ENCODE measurements at regions not wholly inside any gene's neighbourhood (a gene's known extent, or its start where the extent isn't known, plus 50 kb on each side); places are given as distances from the start of the nearest gene placed in this dataset.
"Not testable (repeated sequence)": the region's sequence is repeated elsewhere in the genome, so short reads cannot be mapped to it uniquely, and the experiment has no call there.

DNA sequence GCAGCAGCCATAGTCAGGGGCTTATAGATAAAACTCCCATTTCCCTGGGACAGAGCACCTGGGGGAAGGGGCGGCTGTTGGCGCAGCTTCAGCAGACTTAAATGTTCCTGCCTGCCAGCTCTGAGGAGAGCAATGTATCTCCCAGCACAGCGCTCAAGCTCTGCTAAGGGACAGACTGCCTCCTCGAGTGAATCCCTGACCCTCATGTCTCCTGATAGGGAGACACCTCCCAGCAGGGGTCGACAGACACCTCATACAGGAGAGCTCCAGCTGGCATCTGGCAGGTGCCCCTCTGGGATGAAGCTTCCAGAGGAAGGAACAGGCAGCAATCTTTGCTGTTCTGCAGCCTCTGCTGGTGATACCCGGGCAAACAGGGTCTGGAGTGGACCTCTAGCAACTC is 189.3 kb upstream of the EGLN3 start:
- not testable (repeated sequence) for DNase-seq (ENCODE audit: low read depth in 4 of 4, low spot score in 3 of 4)

DNA sequence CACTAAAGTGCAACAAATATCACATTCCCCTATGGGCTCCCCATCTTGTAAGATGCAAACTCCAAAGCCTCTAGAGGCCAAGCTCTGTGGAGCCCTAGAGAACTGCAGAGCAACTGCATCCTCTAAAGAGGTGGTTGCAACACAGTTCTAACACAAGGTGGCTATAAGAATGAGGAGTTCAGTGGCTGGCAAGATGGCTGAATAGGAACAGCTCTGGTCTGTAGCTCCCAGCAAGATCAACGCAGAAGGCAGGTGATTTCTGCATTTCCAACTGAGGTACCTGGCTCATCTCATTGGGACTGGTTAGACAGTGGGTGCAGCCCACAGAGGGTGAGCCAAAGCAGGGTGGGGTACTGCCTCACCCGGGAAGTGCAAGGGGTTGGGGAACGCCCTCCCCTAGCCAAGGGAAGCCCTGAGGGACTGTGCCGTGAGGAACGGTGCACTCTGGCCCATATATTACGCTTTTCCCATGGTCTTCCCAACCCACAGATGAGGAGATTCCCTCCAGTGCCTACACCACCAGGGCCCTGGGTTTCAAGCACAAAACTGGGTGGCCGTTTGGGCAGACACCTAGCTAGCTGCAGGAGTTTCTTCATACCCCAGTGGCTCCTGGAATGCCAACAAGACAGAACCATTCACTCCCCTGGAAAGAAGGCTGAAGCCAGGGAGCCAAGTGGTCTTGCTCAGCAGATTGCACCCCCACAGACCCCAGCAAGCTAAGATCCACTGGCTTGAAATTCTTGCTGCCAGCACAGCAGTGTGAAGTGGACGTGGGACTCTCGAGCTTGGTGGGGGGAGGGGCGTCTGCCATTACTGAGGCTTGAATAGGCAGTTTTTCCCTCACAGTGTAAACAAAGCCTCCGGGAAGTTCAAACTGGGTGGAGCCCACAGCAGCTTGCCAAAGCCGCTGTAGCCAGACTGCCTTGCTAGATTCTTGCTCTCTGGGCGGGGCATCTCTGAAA is 188.6 kb upstream of the EGLN3 start:
- peak in 3 of 4 donors; percentile 10 to 29 (median 16) for DNase-seq (ENCODE audit: low read depth in 4 of 4, low spot score in 3 of 4)

DNA sequence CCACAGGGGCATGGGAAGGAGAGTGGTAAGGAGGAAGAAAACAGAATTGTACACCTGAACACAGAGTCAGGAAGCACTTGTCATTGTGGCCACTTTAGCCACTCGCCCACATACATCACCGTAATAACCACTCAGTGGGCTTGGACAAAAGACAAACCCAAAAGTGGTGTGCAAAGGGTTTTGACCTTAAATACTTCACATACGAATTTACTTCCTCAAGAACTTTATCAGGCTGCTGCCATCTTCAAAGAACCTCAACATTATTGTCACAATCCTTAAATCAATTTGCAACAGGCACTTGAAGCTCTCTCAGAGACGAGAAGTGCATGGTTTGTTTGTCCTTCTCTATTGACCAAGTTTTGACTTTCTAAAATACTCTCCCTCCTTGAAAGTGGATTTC is 187.3 kb upstream of the EGLN3 start:
- no peak for DNase-seq (ENCODE audit: low read depth in 4 of 4, low spot score in 3 of 4)

DNA sequence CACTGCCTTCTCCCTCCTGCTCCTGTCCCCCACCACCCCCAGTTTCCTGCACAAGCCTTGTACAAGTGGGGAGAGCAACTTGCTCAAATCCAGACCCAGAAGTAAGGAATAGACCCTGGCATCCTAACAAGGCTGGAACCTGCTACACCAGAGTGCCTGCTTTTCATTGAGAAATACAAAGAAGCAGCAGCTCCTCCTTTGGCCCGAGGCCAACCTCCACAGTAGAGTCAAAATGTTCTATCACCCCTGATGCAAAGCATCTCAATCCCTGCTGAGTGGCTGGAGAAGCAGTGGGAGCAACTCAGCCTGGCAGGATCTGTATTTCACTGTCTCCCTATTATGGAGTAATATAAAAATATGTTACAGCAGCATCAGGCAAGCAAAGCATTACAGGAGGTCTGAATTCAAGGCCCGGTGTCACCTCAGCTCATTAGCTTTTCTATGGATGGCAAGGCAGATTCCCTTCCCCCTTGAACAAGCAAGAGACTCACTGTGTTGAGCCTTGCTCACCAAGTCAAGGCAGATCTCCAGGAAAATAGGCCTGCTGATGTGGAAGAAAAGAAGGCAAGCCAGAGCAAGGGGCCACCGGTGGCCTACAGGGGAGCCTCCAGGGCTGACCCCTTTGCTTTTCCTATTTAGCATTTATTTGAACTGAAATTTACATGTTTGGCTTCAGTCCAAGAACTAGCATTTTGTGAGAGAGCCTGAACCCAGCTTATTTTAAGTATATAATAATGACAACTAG is 186.3 kb upstream of the EGLN3 start:
- no peak for DNase-seq (ENCODE audit: low read depth in 4 of 4, low spot score in 3 of 4)

DNA sequence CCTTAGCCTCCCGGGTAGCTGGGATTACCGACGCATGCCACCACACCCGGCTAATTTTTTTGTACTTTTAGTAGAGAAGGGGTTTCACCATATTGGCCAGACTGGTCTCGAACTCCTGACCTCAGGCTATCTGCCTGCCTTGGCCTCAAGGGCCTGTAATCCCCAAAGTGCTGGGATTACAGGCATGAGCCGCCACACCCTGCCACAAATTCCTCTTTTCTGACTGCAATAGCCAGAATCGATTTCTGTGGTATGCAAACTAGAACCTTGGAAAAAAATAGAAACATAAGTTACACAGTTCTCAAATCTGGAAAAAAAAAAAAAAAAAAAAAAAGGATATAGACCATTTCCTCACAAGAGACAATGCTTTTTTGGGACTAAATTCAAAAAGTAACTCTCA is 184.6 kb upstream of the EGLN3 start:
- no peak for DNase-seq (ENCODE audit: low read depth in 4 of 4, low spot score in 3 of 4)

DNA sequence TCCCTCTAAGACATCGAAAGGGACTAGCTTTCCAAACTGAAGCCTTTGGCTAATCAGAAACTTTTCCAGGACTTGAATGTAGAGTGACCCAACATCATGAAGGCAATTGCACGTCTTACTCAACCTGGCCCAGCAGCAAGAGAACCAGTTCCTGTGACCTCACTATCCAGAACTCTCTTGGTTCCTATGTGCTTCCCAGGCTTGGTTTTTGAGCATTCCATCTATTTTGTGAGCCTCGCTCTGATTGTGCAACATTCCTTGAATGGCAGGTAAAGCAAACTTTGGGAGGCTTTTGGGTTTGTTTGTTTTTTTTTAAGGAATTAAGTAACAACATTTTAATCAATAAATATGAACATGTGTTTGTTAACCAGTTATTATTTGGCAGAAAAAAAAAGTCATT is 183.6 kb upstream of the EGLN3 start:
- no peak for DNase-seq (ENCODE audit: low read depth in 4 of 4, low spot score in 3 of 4)

DNA sequence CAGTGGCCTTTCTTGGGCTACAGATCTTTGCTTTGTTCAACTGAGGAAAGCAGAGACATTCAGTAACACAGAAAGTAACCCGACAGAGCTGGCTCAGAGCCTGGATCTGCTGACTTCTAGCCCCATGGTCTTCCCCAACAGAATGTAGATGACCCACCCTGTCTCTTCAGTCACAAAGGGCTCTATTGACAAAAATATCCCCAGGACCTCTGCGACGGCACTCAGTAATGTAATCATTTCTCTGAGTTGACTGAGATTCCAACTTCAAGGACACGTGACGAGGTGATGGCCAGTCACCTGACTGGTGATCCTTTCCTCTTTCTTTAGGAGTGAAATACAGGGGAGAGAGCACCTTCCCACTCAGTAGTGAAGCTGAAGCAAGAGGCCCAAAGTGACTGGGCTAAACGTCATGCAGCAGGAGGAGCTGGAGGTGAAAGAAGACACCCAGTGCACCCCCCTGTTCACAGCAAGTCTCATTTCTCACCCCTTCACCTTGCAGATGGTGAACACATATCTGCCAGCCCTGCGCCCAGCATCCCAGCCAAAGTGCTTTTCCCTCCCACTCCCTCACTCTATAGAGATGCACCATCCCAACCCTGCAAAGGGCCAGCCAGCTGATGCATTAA is 179.2 kb upstream of the EGLN3 start:
- DNase-seq (ENCODE audit: low read depth in 4 of 4, low spot score in 3 of 4) = no peak

DNA sequence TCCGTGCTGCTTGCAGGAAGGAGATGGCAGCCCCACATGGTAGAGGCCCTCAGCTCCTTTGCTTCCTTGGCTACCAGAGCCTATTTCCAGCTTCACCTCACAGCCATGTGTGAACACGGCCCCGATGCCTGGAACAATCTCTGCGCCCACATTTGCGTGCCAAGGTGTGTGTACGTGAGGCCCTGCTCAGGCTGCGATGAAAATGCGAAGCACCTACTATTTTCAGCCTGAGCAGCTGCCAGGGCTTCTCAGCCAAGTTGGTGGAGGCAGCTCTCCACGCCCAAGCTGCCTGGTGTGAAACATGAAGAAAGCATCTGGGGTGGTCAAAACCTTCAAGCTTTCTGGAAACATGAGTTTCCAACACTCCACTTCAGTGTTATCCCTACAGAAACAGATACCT is 177.8 kb upstream of the EGLN3 start:
- no peak for DNase-seq (ENCODE audit: low read depth in 4 of 4, low spot score in 3 of 4)

DNA sequence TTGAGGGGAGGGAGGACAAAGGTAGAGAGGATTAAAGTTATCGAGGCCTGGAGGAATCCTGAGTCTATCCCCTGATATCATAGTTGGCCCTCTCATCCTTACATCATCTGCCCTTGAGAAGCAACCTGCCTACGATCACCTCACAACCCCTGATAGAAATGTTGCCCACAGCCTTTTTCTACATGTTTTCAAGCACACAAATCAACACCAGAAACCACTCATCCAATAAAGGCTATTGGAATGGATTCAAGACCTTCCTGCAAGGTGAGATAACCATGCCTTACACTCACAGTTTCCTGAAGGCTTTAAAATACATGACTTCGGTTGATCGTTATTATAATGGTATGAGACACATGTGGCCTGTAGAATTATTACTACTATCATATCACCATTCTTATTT is 175.7 kb upstream of the EGLN3 start:
- no peak for DNase-seq (ENCODE audit: low read depth in 4 of 4, low spot score in 3 of 4)

DNA sequence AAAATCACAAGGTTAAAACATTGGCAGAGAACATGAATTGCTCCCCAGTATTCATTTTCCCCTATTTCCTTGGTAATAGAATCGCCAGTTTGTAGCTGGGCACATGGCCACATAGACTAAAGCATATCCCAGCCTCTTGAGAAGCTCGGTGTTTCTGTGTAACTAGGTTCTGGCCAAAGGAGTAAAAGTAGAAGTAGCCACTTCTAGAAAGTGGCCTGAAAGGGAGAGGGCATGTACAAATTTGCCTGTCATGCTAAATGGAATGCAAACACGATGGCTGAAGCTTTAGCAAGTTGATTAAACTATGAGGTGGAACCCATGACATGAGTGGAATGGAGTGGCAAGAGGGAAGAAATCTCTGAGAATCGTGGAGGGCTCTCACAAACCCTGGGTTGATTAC is 173.7 kb upstream of the EGLN3 start:
- DNase-seq (ENCODE audit: low read depth in 4 of 4, low spot score in 3 of 4) = no peak

DNA sequence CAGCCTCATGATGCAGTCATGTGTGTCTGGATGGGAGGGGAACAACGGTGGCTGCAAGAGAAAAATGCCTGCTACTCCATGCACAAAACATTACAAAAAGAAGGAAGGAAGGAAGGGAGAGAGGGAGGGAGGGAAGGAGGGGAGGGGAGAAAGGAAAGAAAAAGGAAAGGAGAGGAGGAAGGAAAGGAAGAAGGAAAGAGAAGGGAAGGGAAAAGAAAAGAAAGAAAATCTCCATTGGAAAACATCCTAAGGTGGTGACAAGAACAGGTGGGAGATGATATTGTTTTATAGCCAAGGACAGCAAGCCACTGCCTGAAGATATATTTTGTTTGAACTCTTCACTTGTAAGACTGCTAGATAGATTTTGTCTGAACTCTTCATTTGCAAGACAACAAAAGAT is 171.8 kb upstream of the EGLN3 start:
- no peak for DNase-seq (ENCODE audit: low read depth in 4 of 4, low spot score in 3 of 4)

DNA sequence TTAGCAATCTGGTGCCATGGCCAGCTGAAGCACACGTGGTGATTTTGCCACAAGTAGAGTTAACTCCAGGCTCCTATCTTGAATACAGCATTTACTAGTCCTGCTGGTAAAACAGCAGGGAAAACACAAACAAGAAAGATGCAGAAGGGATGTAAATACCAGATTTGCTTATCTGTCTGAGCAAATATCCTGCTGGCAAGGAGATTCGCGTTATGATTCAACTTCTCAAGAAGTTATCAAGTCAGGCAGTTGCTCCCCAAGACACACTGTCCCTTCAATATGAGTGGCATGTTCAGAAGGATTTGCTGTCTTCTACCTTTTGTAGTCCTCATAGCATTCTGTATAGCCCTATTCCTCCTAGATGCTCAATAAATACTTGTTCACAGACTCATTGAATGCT is 171.2 kb upstream of the EGLN3 start:
- DNase-seq (ENCODE audit: low read depth in 4 of 4, low spot score in 3 of 4) = no peak

DNA sequence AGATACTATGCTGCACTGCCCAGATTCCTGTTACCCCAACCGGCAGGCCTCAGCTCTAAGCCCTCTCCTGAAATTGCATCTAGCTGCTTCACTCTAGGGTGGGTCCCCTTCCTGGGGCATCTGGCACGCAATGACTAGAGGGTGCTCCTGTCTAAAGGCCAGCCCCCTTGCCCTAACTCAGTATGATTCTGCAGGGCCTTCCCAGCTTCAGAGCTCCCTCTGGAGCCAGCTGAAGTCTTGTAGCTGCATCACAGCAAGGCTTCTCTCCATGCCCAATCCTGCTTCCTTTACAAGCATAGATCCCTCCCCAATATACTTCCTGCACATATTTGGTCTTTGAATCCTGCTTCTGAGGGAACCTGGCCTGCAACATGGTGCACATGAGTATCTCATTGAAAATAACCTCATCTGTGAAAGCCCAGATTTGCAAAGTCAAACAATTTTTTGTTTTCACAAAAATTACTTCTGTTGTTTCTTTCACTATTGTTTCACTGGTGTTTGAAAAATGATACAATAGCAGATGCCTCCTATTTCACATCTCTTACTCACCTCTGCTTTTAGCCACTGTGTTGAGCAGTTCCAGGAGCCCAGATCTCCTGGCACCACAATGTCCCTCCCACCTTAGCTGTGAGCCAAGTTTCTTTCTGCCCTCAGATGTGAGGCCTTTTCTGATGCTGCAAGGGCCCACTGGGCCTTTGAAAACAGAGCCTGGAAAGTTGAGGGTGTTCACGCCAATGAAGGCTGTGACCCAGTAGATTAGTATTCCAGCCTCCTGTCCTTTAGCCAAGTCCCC is 169.5 kb upstream of the EGLN3 start:
- no peak for DNase-seq (ENCODE audit: low read depth in 4 of 4, low spot score in 3 of 4)

DNA sequence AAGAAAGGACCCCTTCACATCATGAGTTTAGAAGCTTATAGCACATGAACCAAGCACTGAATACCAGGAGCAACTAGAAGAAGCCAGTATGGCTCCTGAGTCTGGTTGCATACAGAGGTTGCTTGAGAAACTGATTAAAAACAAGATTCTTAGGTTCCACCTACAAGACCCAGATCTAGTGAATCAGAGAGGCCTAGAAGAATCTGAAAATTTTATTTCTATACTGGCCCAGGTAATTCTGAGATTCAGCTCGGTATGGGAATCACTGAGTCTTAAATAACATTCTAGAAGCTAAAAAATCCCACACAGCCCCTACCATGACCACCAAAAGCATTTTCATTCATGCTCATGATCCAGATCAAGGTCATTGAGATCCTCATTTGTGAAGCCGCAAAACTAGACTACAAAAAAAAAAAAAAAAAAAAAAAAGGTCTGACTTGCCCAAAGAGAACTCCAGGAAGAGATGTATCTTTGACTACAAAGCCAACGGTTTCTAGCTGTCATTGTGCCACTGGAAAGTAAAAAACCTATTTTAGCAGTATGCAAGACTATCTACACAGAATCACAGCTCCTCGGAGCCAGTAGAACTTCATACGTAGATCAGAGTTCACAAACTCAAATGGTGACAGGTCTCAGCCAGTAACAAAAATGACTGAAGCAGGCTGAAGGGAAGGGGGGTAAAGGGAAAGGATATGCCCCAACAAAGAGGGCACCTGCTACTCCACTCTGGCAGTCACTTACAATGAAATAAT is 168.4 kb upstream of the EGLN3 start:
- DNase-seq (ENCODE audit: low read depth in 4 of 4, low spot score in 3 of 4) = no peak

DNA sequence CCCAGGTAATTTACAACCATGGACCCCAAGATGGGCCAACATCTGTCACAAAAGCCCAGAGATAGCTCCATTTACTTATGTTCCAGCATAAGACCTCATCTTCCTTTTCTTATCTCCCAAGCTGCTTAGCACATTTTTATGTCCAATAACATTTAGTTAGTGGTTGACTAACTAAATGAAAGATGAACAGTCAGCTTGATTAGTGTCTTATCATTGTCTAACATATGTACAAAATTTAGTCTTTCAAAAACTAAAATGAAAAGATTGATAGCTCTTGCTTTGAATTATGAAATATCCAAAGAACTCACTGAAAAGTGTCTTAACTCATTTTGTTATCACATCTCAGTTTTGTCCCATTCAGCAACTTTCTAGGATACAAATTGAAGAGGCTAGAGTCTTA is 163.1 kb upstream of the EGLN3 start:
- DNase-seq (ENCODE audit: low read depth in 4 of 4, low spot score in 3 of 4) = no peak

DNA sequence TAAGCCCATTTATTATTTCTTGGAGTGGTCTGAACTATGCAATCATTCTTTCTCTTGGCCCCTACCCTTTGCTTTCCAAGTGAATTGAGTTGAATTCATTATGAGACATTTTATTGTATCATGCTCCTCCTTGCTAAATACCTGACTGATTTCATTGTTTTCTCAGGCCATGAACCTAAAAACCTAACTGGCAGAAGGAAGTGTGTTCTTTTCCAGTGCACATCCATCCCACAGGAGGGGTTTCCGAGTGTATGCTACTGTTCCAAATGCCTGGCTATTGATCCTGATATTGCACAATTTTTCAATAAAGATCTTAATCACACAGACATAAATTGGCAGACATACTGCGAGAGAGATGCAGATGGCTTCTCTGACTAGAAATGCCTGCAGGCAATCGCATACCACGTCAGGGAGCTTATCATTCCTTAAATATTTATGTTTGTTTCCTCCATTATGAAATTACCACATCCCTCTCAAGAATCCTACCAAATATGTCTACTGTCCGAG is 162.2 kb upstream of the EGLN3 start:
- no peak for DNase-seq (ENCODE audit: low read depth in 4 of 4, low spot score in 3 of 4)

DNA sequence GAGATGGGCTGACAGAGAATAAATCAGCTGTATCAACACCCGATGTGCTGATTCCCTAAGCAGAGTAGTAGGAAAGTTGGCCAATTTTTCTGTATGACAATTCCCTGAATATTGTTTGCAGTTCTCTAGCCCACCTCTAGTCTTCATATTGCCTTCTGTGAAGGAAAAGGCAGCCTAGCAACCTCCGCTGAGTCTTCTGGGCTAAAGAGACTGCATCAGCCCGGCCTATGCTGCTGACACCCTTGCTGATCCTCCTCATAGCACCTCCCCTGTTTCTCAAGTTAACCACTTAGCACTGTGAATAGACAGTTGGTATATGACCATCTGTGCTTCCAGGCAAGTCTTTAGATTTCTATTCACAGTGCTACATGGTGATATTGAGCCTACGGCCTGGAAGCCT is 161.1 kb upstream of the EGLN3 start:
- DNase-seq (ENCODE audit: low read depth in 4 of 4, low spot score in 3 of 4) = no peak

DNA sequence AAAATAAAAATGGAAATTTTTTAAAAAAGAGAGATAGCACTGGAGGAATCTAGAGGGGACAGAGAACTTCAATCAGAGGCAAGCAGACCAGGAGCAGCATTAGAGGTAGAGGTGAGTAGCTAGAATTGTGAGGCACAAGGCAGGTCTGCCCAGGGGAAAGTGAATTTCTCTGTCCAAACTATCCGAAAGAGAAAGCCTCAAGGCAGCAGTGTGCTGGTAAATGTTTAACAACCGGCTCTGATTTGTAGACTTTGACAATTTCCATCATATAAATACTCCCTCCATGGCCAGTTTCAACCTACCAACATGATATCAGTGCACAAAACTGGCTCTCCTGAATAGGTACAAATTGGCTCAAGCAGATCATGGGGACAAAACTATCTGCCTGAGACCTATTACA is 160.6 kb upstream of the EGLN3 start:
- no peak for DNase-seq (ENCODE audit: low read depth in 4 of 4, low spot score in 3 of 4)

DNA sequence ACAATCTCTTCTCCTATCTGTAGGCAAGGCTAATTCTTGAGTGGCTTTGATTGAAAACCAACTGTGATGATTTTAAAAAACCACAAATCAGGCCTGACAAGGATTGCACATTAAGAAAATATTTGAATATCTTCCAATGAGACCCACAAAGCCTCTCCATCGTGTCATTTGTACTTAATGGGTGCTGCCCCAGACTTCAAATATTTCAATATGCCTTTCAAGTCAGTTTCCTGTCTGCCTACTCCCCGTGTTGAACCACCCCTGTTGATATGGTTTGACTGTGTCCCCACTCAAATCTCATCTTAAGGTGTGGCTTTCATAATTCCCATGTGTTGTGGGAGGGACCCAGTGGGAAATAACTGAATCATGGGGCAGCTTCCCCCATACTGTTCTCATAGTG is 159.7 kb upstream of the EGLN3 start:
- DNase-seq (ENCODE audit: low read depth in 4 of 4, low spot score in 3 of 4) = no peak

DNA sequence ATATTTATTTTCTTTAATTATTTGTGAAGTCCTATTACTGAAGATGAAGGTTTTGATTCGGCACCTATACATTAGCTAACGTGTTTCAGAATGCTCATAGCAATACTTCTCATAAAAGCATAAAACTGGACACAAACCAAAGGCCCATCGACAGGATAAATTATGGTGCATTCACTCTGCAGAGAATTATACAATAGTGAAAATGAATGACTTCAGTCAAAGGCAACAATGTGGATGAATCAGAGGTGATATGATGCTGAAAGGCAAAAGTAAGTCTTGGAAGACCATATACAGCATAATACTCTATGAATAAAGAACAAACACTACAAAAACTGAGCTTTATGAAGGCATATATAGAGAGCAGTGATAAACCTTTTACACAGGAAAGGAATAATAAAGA is 156.6 kb upstream of the EGLN3 start:
- DNase-seq (ENCODE audit: low read depth in 4 of 4, low spot score in 3 of 4) = no peak

Measured in left renal pelvis (tissue), 4 donors.